Esophagus squamous epithelium (tissue), 5 donors: ENCODE measurements at regions not wholly inside any gene's neighbourhood (a gene's known extent, or its start where the extent isn't known, plus 50 kb on each side); places are given as distances from the start of the nearest gene placed in this dataset.
A peak's percentile ranks its signal among the peaks of the same experiment; 100 is the strongest.

Experiments used
- DNase-seq: peaks from one replicate; lab custom pipeline; 2025; lab: John Stamatoyannopoulos, UW
- H3K27ac ChIP-seq, 4 donors: fragments of 200-600 bp; sonication (generic); one replicate each; pipeline ENCODE4 v1.5.1; 2016 to 2019; ENCODE audit warnings: mild to moderate bottlenecking in 1 of 4
- H3K27me3 ChIP-seq, 4 donors: fragments of 200-600 bp; sonication (generic); 1 replicate in 3 of 4; 2 replicates in 1 of 4; pipeline versions ENCODE4 v1.5.1 to v1.6.0; 2017 to 2021; ENCODE audit warnings: antibody characterized with exemption in 1 of 4
- H3K36me3 ChIP-seq, 3 donors: fragments of 200-600 bp; sonication (generic); one replicate each; pipeline ENCODE4 v1.5.1; 2016 to 2019
- H3K4me1 ChIP-seq, 3 donors: fragments of 200-600 bp; sonication (generic); one replicate each; pipeline ENCODE4 v1.5.1; 2017 to 2019
- H3K4me3 ChIP-seq, 4 donors: fragments of 200-600 bp; sonication (generic); 1 replicate in 3 of 4; 2 replicates in 1 of 4; pipeline ENCODE4 v1.5.1; 2016 to 2019; ENCODE audit warnings: mild to moderate bottlenecking in 2 of 4, moderate library complexity in 1 of 4
- H3K9me3 ChIP-seq, 3 donors: fragments of 200-600 bp; sonication (generic); one replicate each; pipeline ENCODE4 v1.5.1; 2016 to 2019
- CTCF ChIP-seq, 6 experiments: fragments of 450-650 bp in 4 of 6; fragments of 200-600 bp in 2 of 6; sonication (generic) in 2 of 6; IDR thresholded peaks; one replicate each; pipeline ENCODE4 v1.5.1; 2016 to 2019; ENCODE audit warnings: antibody characterized with exemption in 6 of 6, mild to moderate bottlenecking in 4 of 6, moderate library complexity in 4 of 6
- POLR2A ChIP-seq, 4 donors: fragments of 450-650 bp; IDR thresholded peaks; one replicate each; pipeline ENCODE4 v1.6.1; 2017; ENCODE audit warnings: antibody characterized with exemption in 4 of 4, mild to moderate bottlenecking in 4 of 4, moderate library complexity in 3 of 4
- WGBS, 2 donors: methylation state at CpG; one replicate each; pipeline ENCODE4 v1.1.5; 2018; 5-methylcytosine and 5-hydroxymethylcytosine counted together
- intact Hi-C: fragments of 100-400 bp; cut with DNase I; formaldehyde crosslinking; loops from one replicate; pipeline ENCODE4 v1.15.0; 2022
- donor health status: DM: yes; HTN: yes; CAD: no.

GRCh38 chr13:40338217-40338616, 328.2 kb downstream of the FOXO1 start:
- Histone ChIP-seq H3K9me3 (no peaks in the 10 kb centered on the region), H3K27me3 (peaks cover 0 to 19% (median 0%) of the 10 kb centered on the region in 4 donors), H3K4me3 (no peak overlapping the region), H3K27ac (no peak overlapping the region), H3K4me1 (peaks cover 0 to 16% (median 6%) of the 10 kb centered on the region in 3 donors), H3K36me3 (no peaks in the 10 kb centered on the region)
- no peak for DNase-seq
- WGBS, 2 donors = 88 to 96% methylated on average over 5 of the region's 5 CpGs
- TF ChIP-seq POLR2A (IDR thresholded peaks at IDR 0.05) (no peak), CTCF (IDR thresholded peaks at IDR 0.05) (no peak)
- intact Hi-C loops = no loop called here

- Histone ChIP-seq H3K36me3 (no peaks in the 10 kb centered on the region), H3K4me1 (peaks cover 0 to 26% (median 6%) of the 10 kb centered on the region in 3 donors), H3K27ac (no peak overlapping the region), H3K27me3 (peaks cover 0 to 28% (median 0%) of the 10 kb centered on the region in 4 donors), H3K9me3 (no peaks in the 10 kb centered on the region), H3K4me3 (no peak overlapping the region)
- intact Hi-C loops = no loop called here
- 77 to 90% methylated on average over 6 of the region's 6 CpGs for WGBS, 2 donors
- DNase-seq = no peak
- TF ChIP-seq POLR2A (IDR thresholded peaks at IDR 0.05) (no peak), CTCF (IDR thresholded peaks at IDR 0.05) (no peak)
Observed at GRCh38 chr13:40340368-40341095, 325.9 kb downstream of the FOXO1 start.

GRCh38 chr13:40341096-40341471, 325.4 kb downstream of the FOXO1 start:
- WGBS, 2 donors = 42 to 55% methylated on average over 1 of the region's 1 CpG
- no peaks in the 10 kb centered on the region for H3K9me3 ChIP-seq
- no peak overlapping the region for H3K27ac ChIP-seq
- DNase-seq = no peak
- H3K36me3 ChIP-seq = no peaks in the 10 kb centered on the region
- intact Hi-C loops = no loop called here
- TF ChIP-seq CTCF (IDR thresholded peaks at IDR 0.05) (no peak), POLR2A (IDR thresholded peaks at IDR 0.05) (no peak)
- no peak overlapping the region for H3K4me3 ChIP-seq
- peaks cover 0 to 30% (median 6%) of the 10 kb centered on the region in 3 donors for H3K4me1 ChIP-seq
- H3K27me3 ChIP-seq = peaks cover 0 to 33% (median 0%) of the 10 kb centered on the region in 4 donors

- Histone ChIP-seq H3K4me1 (peaks cover 0 to 30% (median 6%) of the 10 kb centered on the region in 3 donors), H3K27ac (no peak overlapping the region), H3K4me3 (no peak overlapping the region), H3K9me3 (no peaks in the 10 kb centered on the region), H3K36me3 (no peaks in the 10 kb centered on the region), H3K27me3 (peaks cover 0 to 37% (median 0%) of the 10 kb centered on the region in 4 donors)
- WGBS, 2 donors = 86 to 97% methylated on average over 3 of the region's 3 CpGs
- DNase-seq = no peak
- intact Hi-C loops = no loop called here
- TF ChIP-seq POLR2A (IDR thresholded peaks at IDR 0.05) = no peak
- no peak for TF ChIP-seq CTCF (IDR thresholded peaks at IDR 0.05)
Observed at GRCh38 chr13:40341501-40341900, 324.9 kb downstream of the FOXO1 start.

- peaks cover 0 to 26% (median 0%) of the 10 kb centered on the region in 3 donors for H3K4me1 ChIP-seq
- TF ChIP-seq CTCF (IDR thresholded peaks at IDR 0.05) (no peak), POLR2A (IDR thresholded peaks at IDR 0.05) (no peak)
- no peaks in the 10 kb centered on the region for H3K9me3 ChIP-seq
- 68 to 76% methylated on average over 4 to 6 of the region's 7 CpGs for WGBS, 2 donors
- peak overlapping the region in 1 of 4 donors; percentile 9 for H3K27ac ChIP-seq
- no peak overlapping the region for H3K4me3 ChIP-seq
- intact Hi-C loops = no loop called here
- H3K36me3 ChIP-seq = no peaks in the 10 kb centered on the region
- DNase-seq = no peak
- peaks cover 0 to 37% (median 0%) of the 10 kb centered on the region in 4 donors for H3K27me3 ChIP-seq
Observed at GRCh38 chr13:40342461-40342860, 324.0 kb downstream of the FOXO1 start.
